Activated CD8-positive, alpha-beta T cell treated with anti-CD3 and anti-CD28 coated beads for 36 hours (primary cell): ENCODE measurements at regions not wholly inside any gene's neighbourhood (a gene's known extent, or its start where the extent isn't known, plus 50 kb on each side); places are given as distances from the start of the nearest gene placed in this dataset.

ENCODE experiments used
- ATAC-seq: fragments of 200-7000 bp; cut with Tn5 transposase; one replicate; pipeline ENCODE4 v1.10.0; 2021; ENCODE audit warnings: mild to moderate bottlenecking, moderate library complexity
- CTCF ChIA-PET: fragments of 350-600 bp; sonication (Branson Sonifier 250); formaldehyde crosslinking; loops from one replicate; lab custom pipeline; 2021; ENCODE audit warnings: antibody characterized with exemption; lab: Charles Lee
- POLR2A ChIA-PET: fragments of 350-600 bp; sonication (Branson Sonifier 250); formaldehyde crosslinking; loops from one replicate; lab custom pipeline; 2021; ENCODE audit warnings: antibody characterized with exemption; lab: Charles Lee
- DNase-seq: peaks from one replicate; pipeline ENCODE4 v3.0.0-alpha.2; 2020
- H3K27ac Mint-ChIP-seq: one replicate; pipeline ENCODE4 v1.8.0; 2021; ENCODE audit warnings: mild to moderate bottlenecking, mixed read lengths
- H3K27me3 Mint-ChIP-seq: one replicate; pipeline ENCODE4 v1.8.0; 2021; ENCODE audit warnings: mixed read lengths
- H3K36me3 Mint-ChIP-seq: one replicate; pipeline ENCODE4 v1.8.0; 2021; ENCODE audit warnings: low read depth, mixed read lengths
- H3K4me1 Mint-ChIP-seq: one replicate; pipeline ENCODE4 v1.8.0; 2021; ENCODE audit warnings: low read depth, mixed read lengths
- H3K4me3 Mint-ChIP-seq: one replicate; pipeline ENCODE4 v1.8.0; 2021; ENCODE audit warnings: mild to moderate bottlenecking, moderate library complexity, mixed read lengths
- H3K9me3 Mint-ChIP-seq: one replicate; pipeline ENCODE4 v1.8.0; 2021; ENCODE audit warnings: mixed read lengths
- intact Hi-C: fragments of 100-400 bp; cut with micrococcal nuclease; formaldehyde crosslinking; loops from one replicate; pipeline ENCODE4 v1.10.0; 2022
- TF ChIP-seq, protein P1 (sequence below): fragments of 200-600 bp; IDR thresholded peaks from one replicate; pipeline ENCODE4 v1.8.0; 2022; ENCODE audit warnings: antibody characterized with exemption, mild to moderate bottlenecking

DNA sequence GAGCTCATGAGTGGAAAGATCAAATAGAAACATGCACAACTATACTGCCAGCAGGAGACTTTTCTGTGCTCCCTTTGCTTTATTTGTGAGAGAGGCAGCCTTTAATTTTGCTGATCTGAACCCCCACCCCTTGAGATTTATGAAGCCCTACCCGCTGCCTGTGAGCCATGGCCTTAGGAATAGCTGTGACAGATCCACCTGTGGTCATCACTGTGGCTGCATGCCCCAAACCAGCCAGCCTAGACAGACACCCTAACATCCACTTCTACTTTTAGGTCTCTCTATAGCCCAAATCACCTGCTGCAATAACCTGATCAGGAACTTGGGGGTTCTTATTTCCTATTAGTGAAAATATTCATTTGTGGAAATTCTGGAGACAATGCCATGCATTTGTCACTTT is 196.2 kb downstream of the C1orf94 start:
- Mint-ChIP-seq H3K27ac (no peak overlapping the region), H3K9me3 (no peaks in the 10 kb centered on the region), H3K4me3 (no peak overlapping the region), H3K36me3 (no peaks in the 10 kb centered on the region), H3K4me1 (no peaks in the 10 kb centered on the region), H3K27me3 (peaks cover 35% of the 10 kb centered on the region)
- DNase-seq (no peak), ATAC-seq (no peak)
- ChIA-PET POLR2A (no interaction called here), CTCF (no interaction called here)
- intact Hi-C loops, result no loop called here
- TF ChIP-seq, protein P1, sequence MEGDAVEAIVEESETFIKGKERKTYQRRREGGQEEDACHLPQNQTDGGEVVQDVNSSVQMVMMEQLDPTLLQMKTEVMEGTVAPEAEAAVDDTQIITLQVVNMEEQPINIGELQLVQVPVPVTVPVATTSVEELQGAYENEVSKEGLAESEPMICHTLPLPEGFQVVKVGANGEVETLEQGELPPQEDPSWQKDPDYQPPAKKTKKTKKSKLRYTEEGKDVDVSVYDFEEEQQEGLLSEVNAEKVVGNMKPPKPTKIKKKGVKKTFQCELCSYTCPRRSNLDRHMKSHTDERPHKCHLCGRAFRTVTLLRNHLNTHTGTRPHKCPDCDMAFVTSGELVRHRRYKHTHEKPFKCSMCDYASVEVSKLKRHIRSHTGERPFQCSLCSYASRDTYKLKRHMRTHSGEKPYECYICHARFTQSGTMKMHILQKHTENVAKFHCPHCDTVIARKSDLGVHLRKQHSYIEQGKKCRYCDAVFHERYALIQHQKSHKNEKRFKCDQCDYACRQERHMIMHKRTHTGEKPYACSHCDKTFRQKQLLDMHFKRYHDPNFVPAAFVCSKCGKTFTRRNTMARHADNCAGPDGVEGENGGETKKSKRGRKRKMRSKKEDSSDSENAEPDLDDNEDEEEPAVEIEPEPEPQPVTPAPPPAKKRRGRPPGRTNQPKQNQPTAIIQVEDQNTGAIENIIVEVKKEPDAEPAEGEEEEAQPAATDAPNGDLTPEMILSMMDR, result no peak

DNA sequence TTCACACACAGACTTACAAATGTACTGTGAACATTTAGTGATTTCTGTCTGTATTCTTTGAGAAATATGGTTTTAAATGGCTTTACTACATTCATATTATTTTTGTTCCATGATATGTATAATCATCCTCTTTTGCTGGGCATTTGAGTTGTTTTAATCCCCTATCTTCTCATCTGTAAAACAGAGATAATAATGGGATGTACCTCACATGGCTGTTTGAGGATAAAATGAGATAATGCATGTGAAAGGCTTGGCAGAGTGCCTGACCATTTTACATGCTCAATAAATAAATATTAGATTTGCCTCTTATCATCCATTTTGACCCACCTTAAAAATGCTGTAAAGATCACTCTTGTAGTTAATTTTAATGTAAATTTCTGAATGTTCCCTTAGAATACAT is 197.2 kb downstream of the C1orf94 start:
- ChIA-PET CTCF (no interaction called here), POLR2A (no interaction called here)
- Mint-ChIP-seq H3K27ac (no peak overlapping the region), H3K36me3 (no peaks in the 10 kb centered on the region), H3K9me3 (no peaks in the 10 kb centered on the region), H3K4me3 (no peak overlapping the region), H3K27me3 (peaks cover 38% of the 10 kb centered on the region), H3K4me1 (no peaks in the 10 kb centered on the region)
- intact Hi-C loops, result no loop called here
- ATAC-seq (no peak), DNase-seq (no peak)
- TF ChIP-seq, protein P1, result no peak

DNA sequence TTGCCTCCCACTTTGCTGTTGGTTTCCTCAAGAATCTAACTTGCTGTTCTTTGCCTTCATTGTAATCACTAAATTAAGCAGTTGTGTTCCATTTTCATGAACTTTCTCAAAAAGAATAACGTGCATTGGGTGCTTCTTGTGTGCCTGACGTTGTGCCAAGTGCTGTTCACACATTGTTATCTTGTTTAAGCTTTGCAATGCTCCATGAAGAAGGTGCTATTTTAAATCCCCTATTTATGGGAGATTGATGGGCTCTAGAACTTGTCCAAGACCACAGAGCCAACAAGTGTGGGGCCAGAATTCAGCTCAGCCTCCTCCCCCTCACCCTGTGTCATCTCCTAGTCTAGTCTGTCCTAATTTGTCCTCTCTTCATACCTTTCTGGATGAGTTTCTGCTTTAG is 199.8 kb downstream of the C1orf94 start:
- intact Hi-C loops, result no loop called here
- Mint-ChIP-seq H3K9me3 (no peaks in the 10 kb centered on the region), H3K27me3 (peaks cover 45% of the 10 kb centered on the region), H3K36me3 (no peaks in the 10 kb centered on the region), H3K4me1 (no peaks in the 10 kb centered on the region), H3K4me3 (no peak overlapping the region), H3K27ac (no peak overlapping the region)
- TF ChIP-seq, protein P1, result no peak
- no peak for DNase-seq
- POLR2A ChIA-PET, result no interaction called here
- CTCF ChIA-PET, result no interaction called here
- ATAC-seq, result no peak

DNA sequence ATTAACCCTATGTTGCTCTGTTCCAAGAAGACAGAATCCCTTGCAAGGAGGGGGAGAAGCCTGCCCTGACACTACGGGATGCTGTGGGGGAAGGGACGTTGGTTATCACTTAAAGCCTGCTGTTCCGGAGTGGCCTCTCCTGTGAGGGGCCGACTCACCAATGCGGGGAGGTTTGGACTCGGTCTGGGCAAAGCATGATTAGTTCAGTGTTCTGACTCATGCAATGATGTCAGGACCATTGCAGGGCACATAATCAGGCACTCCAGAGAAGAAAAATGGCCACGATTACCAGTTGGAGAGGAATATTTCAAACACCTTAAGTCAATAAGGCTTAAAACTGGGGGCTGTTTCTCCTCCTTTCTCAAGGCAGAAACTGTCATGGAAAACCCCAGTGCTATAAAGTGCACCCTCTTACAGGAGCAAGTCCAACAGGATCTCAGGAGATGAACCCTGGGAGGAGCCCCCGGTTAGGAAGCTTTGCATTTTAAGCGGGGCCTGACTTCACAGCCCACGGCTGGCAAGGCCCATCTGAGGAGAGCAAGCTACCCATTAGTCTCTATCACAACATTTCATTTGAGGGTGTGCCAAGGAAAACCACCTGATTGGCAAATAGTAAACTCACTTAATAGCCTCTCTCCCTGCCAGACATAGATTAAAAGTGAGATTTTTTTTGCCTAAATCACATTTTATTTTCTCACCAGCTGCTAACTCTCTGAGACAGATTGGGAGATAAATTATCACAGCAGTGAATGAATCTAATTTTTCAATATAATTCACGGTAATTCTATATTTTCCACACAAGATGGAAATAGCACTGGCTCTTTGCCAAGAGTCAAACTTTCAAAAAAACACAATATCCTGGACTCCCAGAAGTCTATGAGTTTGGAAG is 202.5 kb downstream of the C1orf94 start:
- no peaks in the 10 kb centered on the region for H3K36me3 Mint-ChIP-seq
- H3K4me1 Mint-ChIP-seq, result no peaks in the 10 kb centered on the region
- POLR2A ChIA-PET, result no interaction called here
- intact Hi-C loops, result no loop called here
- CTCF ChIA-PET, result no interaction called here
- H3K27ac Mint-ChIP-seq, result no peak overlapping the region
- H3K4me3 Mint-ChIP-seq, result no peak overlapping the region
- no peaks in the 10 kb centered on the region for H3K9me3 Mint-ChIP-seq
- DNase-seq (no peak), ATAC-seq (no peak)
- H3K27me3 Mint-ChIP-seq, result peaks cover 41% of the 10 kb centered on the region
- TF ChIP-seq, protein P1, result no peak

DNA sequence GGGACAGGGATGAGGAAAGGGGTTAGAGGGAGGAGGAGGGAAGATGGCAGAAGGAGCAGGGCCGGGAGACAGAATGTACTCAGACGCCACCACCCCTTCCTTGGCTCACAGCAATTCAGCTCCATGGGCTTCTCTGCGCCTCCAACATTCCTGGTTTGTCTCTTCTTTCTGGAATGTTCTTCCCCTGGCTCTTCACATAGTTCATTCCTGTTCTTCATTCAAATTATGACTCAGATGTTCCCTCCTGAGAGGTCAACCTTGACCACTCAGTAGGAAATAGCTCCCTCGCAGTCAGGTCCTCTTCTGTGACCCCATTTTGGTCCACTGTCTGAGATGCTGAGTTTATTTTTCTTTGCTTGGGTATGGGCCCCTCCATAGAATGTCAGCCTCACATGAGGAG is 203.2 kb downstream of the C1orf94 start:
- Mint-ChIP-seq H3K27ac (no peak overlapping the region), H3K36me3 (no peaks in the 10 kb centered on the region), H3K27me3 (peaks cover 35% of the 10 kb centered on the region), H3K4me3 (no peak overlapping the region), H3K4me1 (no peaks in the 10 kb centered on the region), H3K9me3 (no peaks in the 10 kb centered on the region)
- DNase-seq, result no peak
- intact Hi-C loops, result no loop called here
- POLR2A ChIA-PET, result no interaction called here
- CTCF ChIA-PET, result no interaction called here
- no peak for ATAC-seq
- TF ChIP-seq, protein P1, result no peak
